Muscle of leg (tissue), 3 donors: ENCODE measurements at regions not wholly inside any gene's neighbourhood (a gene's known extent, or its start where the extent isn't known, plus 50 kb on each side); places are given as distances from the start of the nearest gene placed in this dataset.

Experiments
- DNase-seq: peaks from one replicate; pipeline ENCODE4 v3.0.0; 2013
- H3K27ac ChIP-seq: one replicate; pipeline ENCODE4 v1.5.1; 2013; ENCODE audit warnings: mild to moderate bottlenecking, low read length, control low read depth
- H3K27me3 ChIP-seq: one replicate; pipeline ENCODE4 v1.6.1; 2013; ENCODE audit warnings: low read length; ENCODE audit not compliant: control insufficient read depth, insufficient read depth
- H3K36me3 ChIP-seq: one replicate; pipeline ENCODE4 v1.6.1; 2013; ENCODE audit warnings: low read length; ENCODE audit not compliant: control insufficient read depth, insufficient read depth
- H3K4me1 ChIP-seq: one replicate; pipeline ENCODE4 v1.6.1; 2013; ENCODE audit warnings: low read length; ENCODE audit not compliant: control insufficient read depth, insufficient read depth
- H3K4me3 ChIP-seq: one replicate; pipeline ENCODE4 v1.5.1; 2013; ENCODE audit warnings: low read length, control low read depth
- H3K9me3 ChIP-seq: replicated peaks from 2 replicates; pipeline ENCODE4 v1.6.1; 2013; ENCODE audit warnings: low read depth, low read length; ENCODE audit not compliant: control insufficient read depth
- WGBS: methylation state at CpG from one replicate; pipeline ENCODE4 v1.1.5; 2013; ENCODE audit warnings: missing lambda C conversion rate; ENCODE audit not compliant: insufficient coverage; 5-methylcytosine and 5-hydroxymethylcytosine counted together

- H3K36me3 ChIP-seq = no peaks in the 10 kb centered on the region
- no peak overlapping the region for H3K4me3 ChIP-seq
- no peaks in the 10 kb centered on the region for H3K27me3 ChIP-seq
- no peak overlapping the region for H3K27ac ChIP-seq
- no peaks in the 10 kb centered on the region for H3K4me1 ChIP-seq
- DNase-seq = no peak
- 100% methylated on average over 1 of the region's 3 CpGs for WGBS
- peaks cover 2% of the 10 kb centered on the region for H3K9me3 ChIP-seq
Measured at GRCh38 chr3:105923140-105923539, 54.3 kb upstream of the CBLB start.

GRCh38 chr3:105927741-105928140, 58.9 kb upstream of the CBLB start:
- Histone ChIP-seq H3K9me3 (no peaks in the 10 kb centered on the region), H3K36me3 (no peaks in the 10 kb centered on the region), H3K27me3 (no peaks in the 10 kb centered on the region), H3K4me3 (no peak overlapping the region), H3K4me1 (no peaks in the 10 kb centered on the region), H3K27ac (no peak overlapping the region)
- no peak for DNase-seq
- WGBS = no CpG with 5 or more reads among the region's 1 CpG

- H3K4me1 ChIP-seq = no peaks in the 10 kb centered on the region
- no peak overlapping the region for H3K4me3 ChIP-seq
- no CpG with 5 or more reads among the region's 3 CpGs for WGBS
- peak; percentile 36 for DNase-seq
- H3K36me3 ChIP-seq = no peaks in the 10 kb centered on the region
- no peaks in the 10 kb centered on the region for H3K9me3 ChIP-seq
- no peak overlapping the region for H3K27ac ChIP-seq
- no peaks in the 10 kb centered on the region for H3K27me3 ChIP-seq
Measured at GRCh38 chr3:105930733-105931132, 61.9 kb upstream of the CBLB start.

GRCh38 chr3:105931500-105931899, 62.7 kb upstream of the CBLB start:
- DNase-seq = no peak
- H3K4me3 ChIP-seq = no peak overlapping the region
- no peak overlapping the region for H3K27ac ChIP-seq
- H3K4me1 ChIP-seq = no peaks in the 10 kb centered on the region
- no peaks in the 10 kb centered on the region for H3K9me3 ChIP-seq
- no peaks in the 10 kb centered on the region for H3K36me3 ChIP-seq
- WGBS = no CpG with 5 or more reads among the region's 2 CpGs
- no peaks in the 10 kb centered on the region for H3K27me3 ChIP-seq

GRCh38 chr3:105933871-105934270, 65.1 kb upstream of the CBLB start:
- Histone ChIP-seq H3K4me1 (peaks cover 4% of the 10 kb centered on the region), H3K36me3 (no peaks in the 10 kb centered on the region), H3K27me3 (no peaks in the 10 kb centered on the region), H3K9me3 (no peaks in the 10 kb centered on the region), H3K27ac (no peak overlapping the region), H3K4me3 (no peak overlapping the region)
- WGBS = 75% methylated on average over 1 of the region's 4 CpGs
- DNase-seq = peak; percentile 67

- Histone ChIP-seq H3K27ac (peak overlapping the region; percentile 79), H3K4me3 (no peak overlapping the region), H3K36me3 (no peaks in the 10 kb centered on the region), H3K9me3 (no peaks in the 10 kb centered on the region), H3K27me3 (no peaks in the 10 kb centered on the region), H3K4me1 (peaks cover 4% of the 10 kb centered on the region)
- peak; percentile 97 for DNase-seq
- 13% methylated on average over 2 of the region's 3 CpGs for WGBS
Measured at GRCh38 chr3:105938101-105938500, 69.3 kb upstream of the CBLB start.

- Histone ChIP-seq H3K27ac (peak overlapping the region; percentile 79), H3K4me3 (no peak overlapping the region), H3K9me3 (no peaks in the 10 kb centered on the region), H3K36me3 (no peaks in the 10 kb centered on the region), H3K27me3 (no peaks in the 10 kb centered on the region), H3K4me1 (peaks cover 4% of the 10 kb centered on the region)
- no CpG with 5 or more reads among the region's 2 CpGs for WGBS
- peak; percentile 75 for DNase-seq
Measured at GRCh38 chr3:105938806-105939205, 70.0 kb upstream of the CBLB start.

- H3K4me3 ChIP-seq = no peak overlapping the region
- H3K27ac ChIP-seq = no peak overlapping the region
- H3K4me1 ChIP-seq = no peaks in the 10 kb centered on the region
- DNase-seq = no peak
- H3K9me3 ChIP-seq = no peaks in the 10 kb centered on the region
- no peaks in the 10 kb centered on the region for H3K27me3 ChIP-seq
- no peaks in the 10 kb centered on the region for H3K36me3 ChIP-seq
Measured at GRCh38 chr3:105944276-105944675, 75.5 kb upstream of the CBLB start.

GRCh38 chr3:105944721-105945120, 75.9 kb upstream of the CBLB start:
- Histone ChIP-seq H3K27me3 (no peaks in the 10 kb centered on the region), H3K27ac (no peak overlapping the region), H3K9me3 (no peaks in the 10 kb centered on the region), H3K4me1 (no peaks in the 10 kb centered on the region), H3K4me3 (no peak overlapping the region), H3K36me3 (no peaks in the 10 kb centered on the region)
- 100% methylated on average over 1 of the region's 3 CpGs for WGBS
- no peak for DNase-seq

GRCh38 chr3:105948101-105948500, 79.3 kb upstream of the CBLB start:
- Histone ChIP-seq H3K36me3 (no peaks in the 10 kb centered on the region), H3K27ac (no peak overlapping the region), H3K4me1 (no peaks in the 10 kb centered on the region), H3K9me3 (no peaks in the 10 kb centered on the region), H3K4me3 (no peak overlapping the region), H3K27me3 (no peaks in the 10 kb centered on the region)
- DNase-seq = no peak
- no CpG with 5 or more reads among the region's 2 CpGs for WGBS

- DNase-seq = peak; percentile 89
- H3K27me3 ChIP-seq = no peaks in the 10 kb centered on the region
- H3K9me3 ChIP-seq = no peaks in the 10 kb centered on the region
- H3K4me3 ChIP-seq = no peak overlapping the region
- no peaks in the 10 kb centered on the region for H3K36me3 ChIP-seq
- no peaks in the 10 kb centered on the region for H3K4me1 ChIP-seq
- peak overlapping the region; percentile 53 for H3K27ac ChIP-seq
- WGBS = no CpG with 5 or more reads among the region's 2 CpGs
Measured at GRCh38 chr3:105950881-105951600, 82.2 kb upstream of the CBLB start.
